HPDE6-E6E7 (cell line): ENCODE measurements at regions not wholly inside any gene's neighbourhood (a gene's known extent, or its start where the extent isn't known, plus 50 kb on each side); places are given as distances from the start of the nearest gene placed in this dataset.
"Not testable (repeated sequence)": the region's sequence is repeated elsewhere in the genome, so short reads cannot be mapped to it uniquely, and the experiment has no call there.

ENCODE experiments used
- DNase-seq: peaks from one replicate; pipeline ENCODE4 v3.0.0; 2011; ENCODE audit warnings: missing footprints; ENCODE audit errors: extremely low spot score

DNA sequence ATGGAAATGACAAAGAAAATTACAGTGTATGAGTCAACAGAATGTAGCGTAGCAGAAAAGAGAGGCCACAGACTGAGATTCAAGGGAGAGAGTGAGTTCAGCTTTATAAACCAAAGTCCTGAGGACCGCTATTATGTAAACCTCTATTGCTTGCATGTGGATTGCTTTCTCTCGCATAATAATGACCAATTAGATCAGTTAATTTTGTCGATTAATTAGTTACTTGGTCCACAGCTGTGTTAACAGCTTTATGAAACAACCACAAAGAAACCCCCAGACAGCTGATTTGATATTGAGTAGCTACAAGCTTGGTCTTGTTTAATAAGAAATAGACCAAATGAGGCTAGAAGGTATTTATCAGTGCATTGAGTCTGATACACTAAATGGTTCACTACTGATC, 291.8 kb upstream of the ERCC4 start:
- DNase-seq: no peak

- no peak for DNase-seq
These were observed 290.2 kb upstream of the ERCC4 start for GRCh38 chr16:13629704-13630103.

DNA sequence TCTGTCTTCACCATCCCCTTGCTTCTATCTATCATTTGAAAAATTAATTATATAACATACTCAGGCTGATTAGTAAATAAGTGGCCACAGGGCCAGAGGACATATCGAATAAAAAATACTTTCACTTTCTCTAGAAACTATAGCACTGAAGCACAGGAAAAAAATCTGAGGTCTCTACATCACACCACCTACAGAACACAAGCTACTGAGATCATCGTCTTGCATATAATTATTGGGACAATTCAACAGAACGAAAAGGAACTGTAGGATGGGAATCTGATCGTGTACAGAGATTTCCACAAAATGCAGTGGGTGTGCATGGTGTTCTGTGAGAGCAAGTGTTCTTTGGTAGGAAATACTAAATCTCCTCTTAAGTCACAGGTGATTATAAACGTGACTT, 289.6 kb upstream of the ERCC4 start:
- no peak for DNase-seq

- DNase-seq: no peak
These were observed 288.7 kb upstream of the ERCC4 start for GRCh38 chr16:13631213-13631767.

- DNase-seq: no peak
These were observed 288.0 kb upstream of the ERCC4 start for GRCh38 chr16:13631916-13632315.

DNA sequence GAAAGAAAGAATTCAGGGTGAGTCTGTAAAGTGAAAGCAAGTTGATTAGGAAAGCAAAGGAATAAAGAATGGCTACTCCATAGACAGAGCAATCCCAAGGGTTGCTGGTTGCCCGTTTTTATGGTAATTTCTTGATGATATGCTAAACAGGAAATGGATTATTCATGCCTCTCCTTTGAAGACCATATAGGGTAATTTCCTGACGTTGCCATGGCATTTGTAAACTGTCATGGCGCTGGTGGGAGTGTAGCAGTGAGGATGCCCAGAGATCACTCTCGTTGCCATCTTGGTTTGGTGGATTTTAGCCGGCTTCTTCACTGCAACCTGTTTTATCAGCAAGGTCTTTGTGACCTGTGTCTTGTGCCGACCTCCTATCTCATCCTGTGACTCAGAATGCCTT, 287.4 kb upstream of the ERCC4 start:
- not testable (repeated sequence) for DNase-seq

DNA sequence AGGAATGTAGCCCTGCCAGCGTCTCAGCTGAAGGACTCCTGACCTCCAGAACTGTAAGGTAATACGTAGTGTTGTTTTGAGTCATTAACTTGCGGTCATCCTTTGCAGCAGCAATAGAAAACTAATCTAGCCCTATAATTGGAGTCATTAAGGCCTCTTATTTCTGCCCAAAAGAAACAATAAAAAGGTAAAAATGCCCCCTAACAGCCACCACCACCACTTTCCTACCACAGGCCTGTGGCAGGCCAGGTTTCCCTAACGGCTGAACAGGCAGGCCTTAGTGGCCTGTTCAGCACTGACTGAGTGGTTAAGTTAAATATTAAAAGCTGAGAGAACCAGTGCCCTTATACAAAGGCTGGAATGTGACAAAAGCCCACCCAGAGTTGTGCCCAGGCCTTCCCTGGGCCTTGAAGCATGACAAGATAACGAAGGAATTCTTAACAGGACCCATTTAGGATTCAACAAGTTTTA, 286.5 kb upstream of the ERCC4 start:
- no peak for DNase-seq

- no peak for DNase-seq
These were observed 285.7 kb upstream of the ERCC4 start for GRCh38 chr16:13634253-13634652.

DNA sequence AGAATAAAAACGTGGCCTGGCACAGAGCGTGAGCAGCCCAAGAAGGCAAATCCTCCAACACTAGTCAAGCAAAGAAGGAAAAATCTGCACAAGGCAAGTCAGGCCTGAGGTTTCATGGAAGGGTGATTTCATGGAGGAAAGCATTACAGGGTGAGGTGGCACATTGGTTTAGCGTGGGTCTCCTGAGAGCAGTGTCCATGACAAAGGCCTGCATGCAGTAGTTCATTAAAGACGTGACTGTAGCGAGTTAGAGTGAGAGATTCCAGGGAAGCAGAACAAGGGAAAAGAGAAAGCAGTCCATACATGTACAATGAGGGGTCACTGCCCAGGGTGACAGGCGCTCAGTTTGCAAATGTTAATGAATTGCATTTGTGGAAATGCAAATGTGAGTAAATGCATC, 285.0 kb upstream of the ERCC4 start:
- DNase-seq: no peak

DNA sequence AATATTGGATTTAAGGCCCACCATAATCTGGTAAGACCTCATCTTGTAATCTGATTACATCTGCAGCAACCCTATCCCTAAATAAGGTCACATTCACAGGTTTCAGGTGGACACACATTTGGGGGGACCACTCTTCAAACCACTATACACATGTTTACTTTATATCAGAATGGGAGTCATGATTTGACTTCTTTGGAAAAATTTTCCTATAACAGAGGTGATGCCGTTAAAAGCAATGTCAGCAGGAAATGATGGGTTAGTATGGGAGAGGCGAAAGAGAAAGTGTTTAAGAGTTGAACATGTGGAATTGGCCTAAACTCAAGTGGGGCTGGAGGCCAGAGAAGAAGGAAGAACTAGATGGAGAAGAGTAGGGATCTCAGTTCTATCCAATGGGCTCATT, 281.7 kb upstream of the ERCC4 start:
- no peak for DNase-seq

DNA sequence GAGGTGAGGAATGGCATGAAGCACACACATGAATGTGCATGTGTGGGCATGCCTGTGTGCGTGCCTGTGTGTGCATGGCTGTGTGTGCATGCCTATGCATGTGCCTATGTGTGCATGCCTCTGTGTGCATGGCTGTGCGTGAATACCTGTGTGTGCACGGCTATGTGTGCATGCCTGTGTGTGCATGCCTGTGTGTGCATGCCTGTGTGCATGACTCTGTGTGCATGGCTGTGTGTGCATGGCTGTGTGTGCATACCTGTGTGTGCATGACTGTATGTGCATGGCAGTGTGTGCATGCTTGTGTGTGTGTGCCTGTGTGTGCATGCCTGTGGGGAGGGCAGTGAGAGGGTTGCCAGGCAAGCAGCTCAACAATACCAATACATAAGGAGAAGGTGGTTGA, 276.5 kb upstream of the ERCC4 start:
- no peak for DNase-seq

DNA sequence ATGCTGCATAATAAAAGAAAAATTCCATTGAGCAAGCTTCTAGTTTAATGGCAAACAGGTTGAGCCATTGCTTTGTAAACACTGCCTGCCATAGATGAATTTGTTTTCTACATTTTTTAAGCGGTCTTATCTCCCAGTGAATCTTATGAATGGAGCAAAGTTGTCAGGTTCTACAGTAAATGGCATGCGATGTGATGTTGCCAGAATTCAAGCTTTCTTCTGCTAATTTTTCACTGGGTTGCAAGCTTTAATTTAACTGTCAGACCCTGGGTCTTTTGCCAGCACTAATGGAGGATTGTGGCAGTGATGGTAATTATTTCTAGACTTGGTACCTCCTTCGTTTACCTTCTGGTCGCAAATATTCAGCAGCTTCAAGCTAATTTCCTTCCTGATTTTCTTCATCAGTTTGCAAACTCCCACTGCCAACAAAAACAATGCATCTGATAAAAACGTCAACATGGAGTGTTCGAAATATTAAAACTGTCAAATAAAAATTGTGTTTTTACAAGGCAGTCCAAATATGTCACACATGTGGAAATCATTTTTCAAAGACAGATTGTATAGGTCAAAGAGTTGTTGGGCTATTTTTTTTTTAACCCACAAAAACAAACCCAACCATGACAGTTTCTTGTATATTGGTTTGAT, 274.2 kb upstream of the ERCC4 start:
- DNase-seq: no peak

DNA sequence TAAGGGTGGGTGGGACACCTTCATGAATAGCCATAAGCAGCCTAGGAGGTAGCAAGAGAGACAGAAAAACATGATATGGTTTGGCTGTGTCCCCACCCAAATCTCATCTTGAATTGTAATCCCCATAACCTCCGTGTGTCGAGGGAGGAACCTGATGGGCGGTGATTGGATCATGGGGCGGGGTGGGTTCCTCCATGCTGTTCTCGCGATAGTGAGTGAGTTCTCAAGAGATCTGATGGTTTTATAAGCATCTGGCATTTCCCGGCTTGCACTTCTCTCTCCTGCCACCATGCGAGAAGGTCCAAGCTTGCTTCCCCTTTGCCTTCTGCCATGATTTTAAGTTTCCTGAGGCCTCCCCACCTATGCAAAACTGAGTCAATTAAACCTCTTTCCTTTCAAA, 259.1 kb upstream of the ERCC4 start:
- no peak for DNase-seq

DNA sequence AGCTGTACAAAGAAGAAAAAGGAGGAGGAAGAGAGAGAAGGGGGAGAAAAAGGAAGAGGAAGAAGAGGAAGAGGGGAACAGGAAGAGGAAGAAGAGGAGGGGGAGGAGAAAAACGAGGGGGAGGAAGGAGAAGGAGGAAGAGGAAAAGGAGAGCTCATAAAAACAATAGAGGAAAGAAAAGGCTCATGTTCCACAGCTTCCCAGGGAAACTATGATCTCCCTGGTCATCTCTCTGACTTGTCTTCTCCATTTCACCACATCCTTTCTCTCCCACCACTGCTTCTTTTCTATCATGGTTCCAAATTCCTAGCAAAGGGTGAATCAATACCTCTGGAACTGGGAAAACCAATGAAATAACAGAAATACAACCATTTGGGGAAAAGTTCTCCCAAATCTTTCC, 254.1 kb upstream of the ERCC4 start:
- DNase-seq: no peak

DNA sequence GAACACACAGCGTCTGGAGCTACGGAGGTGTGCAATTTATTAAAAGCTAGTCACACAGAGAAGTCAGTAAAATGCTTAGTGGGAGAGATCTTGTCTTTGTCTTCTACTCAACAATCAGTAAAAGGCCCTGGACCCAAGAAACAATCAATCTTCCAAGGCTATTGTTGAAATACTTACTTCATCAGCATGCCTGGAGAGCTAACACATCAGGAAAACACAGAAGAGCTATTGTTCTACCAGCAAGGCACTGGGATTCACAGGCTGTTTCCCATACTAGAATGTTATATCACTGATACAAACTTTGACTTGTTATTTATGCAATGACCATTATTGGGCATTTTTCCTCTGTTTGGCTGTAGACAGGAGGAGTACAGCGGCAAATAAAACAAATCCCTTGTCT, 247.8 kb upstream of the ERCC4 start:
- DNase-seq: no peak

DNA sequence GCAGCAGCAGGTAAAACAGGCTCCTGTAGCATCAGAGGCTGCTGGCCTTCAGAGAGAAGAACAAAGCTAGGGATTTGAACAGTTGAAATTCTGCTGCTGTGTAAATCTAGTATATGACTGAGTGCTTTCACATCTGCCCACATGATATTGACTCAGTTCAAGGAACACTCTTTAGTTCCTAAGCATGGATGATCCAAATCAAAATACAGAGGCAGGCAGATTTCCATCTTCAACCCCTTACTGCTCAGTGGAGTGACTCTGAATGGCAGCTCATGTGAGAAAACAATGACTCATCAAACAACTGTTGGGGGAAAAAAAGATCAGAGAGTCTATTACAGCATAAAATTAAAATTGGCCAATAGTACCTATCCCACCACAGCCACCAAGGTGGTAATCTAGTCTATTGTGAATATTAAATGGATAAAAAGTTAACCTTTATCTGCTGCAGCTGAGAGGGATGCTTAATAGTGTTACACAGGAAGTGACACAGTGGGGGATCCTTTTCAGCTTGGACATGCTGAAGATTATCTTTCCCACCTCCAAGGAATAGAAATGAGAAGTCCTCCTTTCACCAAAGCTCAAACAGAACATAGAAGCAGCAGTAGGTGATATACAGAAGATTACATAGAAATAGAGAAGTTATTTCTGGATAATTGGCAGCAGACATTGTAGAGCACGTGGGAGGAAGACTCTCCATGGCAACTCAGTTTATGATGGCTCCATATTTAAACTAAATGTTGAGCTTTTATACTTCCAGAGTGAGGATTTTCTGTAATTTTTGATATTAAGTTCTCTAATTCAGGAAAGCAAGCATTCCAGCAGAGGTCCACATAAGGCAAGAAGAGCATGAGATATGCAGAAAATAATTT, 239.7 kb upstream of the ERCC4 start:
- DNase-seq: no peak

- DNase-seq: no peak
These were observed 235.0 kb upstream of the ERCC4 start for GRCh38 chr16:13684819-13685563.

GRCh38 chr16:13696017-13696416, 223.9 kb upstream of the ERCC4 start:
- no peak for DNase-seq

DNA sequence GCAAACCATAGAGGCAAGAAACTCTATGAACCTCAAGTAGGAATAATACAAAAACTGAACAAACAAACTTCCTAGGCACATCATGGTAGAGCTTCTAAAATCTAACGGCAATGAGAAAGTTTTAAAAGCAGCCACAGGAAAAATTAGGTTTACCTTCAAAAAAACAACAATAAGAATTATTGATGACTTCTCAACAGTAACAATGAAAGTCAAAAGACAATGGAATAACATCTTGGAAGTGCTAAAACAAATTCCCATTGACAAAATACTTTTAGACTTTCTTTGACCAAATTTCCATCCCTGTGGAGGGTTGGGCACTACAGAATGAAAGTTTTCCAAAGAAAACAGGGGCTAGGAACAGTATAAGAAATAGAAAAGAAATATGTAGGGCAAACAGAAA, 222.9 kb upstream of the ERCC4 start:
- no peak for DNase-seq

DNA sequence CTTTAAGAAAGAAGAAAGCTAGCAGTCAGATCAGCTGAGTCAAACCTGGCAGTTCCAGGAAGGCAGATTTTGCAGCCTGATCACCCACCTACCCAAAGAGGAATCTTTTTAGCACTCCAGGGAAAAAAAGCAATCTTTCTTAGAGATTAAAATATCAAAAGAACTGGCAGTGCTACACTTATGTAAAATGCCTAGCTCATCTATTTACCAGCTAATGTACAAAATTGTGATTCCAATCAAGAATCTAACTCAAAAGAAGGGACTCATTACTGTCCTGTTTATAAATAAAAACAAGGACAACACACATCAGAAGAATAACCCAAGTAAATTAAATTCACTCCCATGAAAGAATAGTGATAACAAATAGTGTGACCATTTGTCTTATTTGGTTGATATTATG, 222.4 kb upstream of the ERCC4 start:
- DNase-seq: no peak

- no peak for DNase-seq
These were observed 217.3 kb upstream of the ERCC4 start for GRCh38 chr16:13702614-13703013.
